SK-N-SH (cell line): ENCODE measurements at regions not wholly inside any gene's neighbourhood (a gene's known extent, or its start where the extent isn't known, plus 50 kb on each side); places are given as distances from the start of the nearest gene placed in this dataset.

ENCODE experiments used
- CTCF ChIP-seq: fragments of 200-600 bp; sonication (generic); IDR thresholded peaks from 2 replicates; pipeline ENCODE4 v1.6.1; 2017; ENCODE audit warnings: antibody characterized with exemption, mild to moderate bottlenecking, moderate library complexity
- EP300 ChIP-seq, 2 experiments: IDR thresholded peaks; 2 replicates each; pipeline versions ENCODE4 v1.4.0 to v1.6.1; 2012; ENCODE audit warnings: borderline replicate concordance in 1 of 2, low read depth in 1 of 2, low read length in 1 of 2
- FOSL2 ChIP-seq: IDR thresholded peaks from 2 replicates; pipeline ENCODE4 v1.4.0; 2012; ENCODE audit warnings: low read depth, mild to moderate bottlenecking, moderate library complexity, borderline replicate concordance
- FOXM1 ChIP-seq: IDR thresholded peaks from 2 replicates; pipeline ENCODE4 v1.4.0; 2012; ENCODE audit warnings: low read depth, mild to moderate bottlenecking
- GABPA ChIP-seq: IDR thresholded peaks from 2 replicates; pipeline ENCODE4 v1.4.0; 2012; ENCODE audit warnings: low read depth, mild to moderate bottlenecking
- REST ChIP-seq: IDR thresholded peaks from 2 replicates; pipeline ENCODE4 v1.6.1; 2012; ENCODE audit warnings: mild to moderate bottlenecking, low read depth, low read length, moderate library complexity
- TAF1 ChIP-seq: IDR thresholded peaks from 2 replicates; pipeline ENCODE4 v1.6.1; 2012; ENCODE audit warnings: low read depth, mild to moderate bottlenecking, low read length, moderate library complexity, borderline replicate concordance
- TCF12 ChIP-seq: IDR thresholded peaks from 2 replicates; pipeline ENCODE4 v1.4.0; 2012
- YY1 ChIP-seq: IDR thresholded peaks from 2 replicates; pipeline ENCODE4 v1.4.0; 2012; ENCODE audit warnings: low read depth, mild to moderate bottlenecking
- ZBTB33 ChIP-seq: IDR thresholded peaks from 2 replicates; pipeline ENCODE4 v1.4.0; 2012; ENCODE audit warnings: low read depth, borderline replicate concordance

- TF ChIP-seq FOSL2 = no peak
- TF ChIP-seq CTCF = no peak
- no peak for TF ChIP-seq REST
- TF ChIP-seq TAF1 = no peak
- no peak for TF ChIP-seq FOXM1
- TF ChIP-seq YY1 = no peak
- TF ChIP-seq TCF12 = no peak
- no peak for TF ChIP-seq EP300 (IDR thresholded peaks at IDR 0.05; ENCODE audit: borderline replicate concordance in 1 of 2, low read depth in 1 of 2, low read length in 1 of 2)
- TF ChIP-seq GABPA = no peak
- TF ChIP-seq ZBTB33 = no peak
These were observed 361.8 kb downstream of the QKI start for GRCh38 chr6:163776196-163776905.
